NB4 (cell line): ENCODE measurements at regions not wholly inside any gene's neighbourhood (a gene's known extent, or its start where the extent isn't known, plus 50 kb on each side); places are given as distances from the start of the nearest gene placed in this dataset.

Experiments
- DNase-seq: peaks from one replicate; pipeline ENCODE4 v3.0.0; 2010; ENCODE audit warnings: low read depth
- H3K4me3 ChIP-seq: one replicate; pipeline ENCODE4 v1.5.1; 2011; ENCODE audit warnings: mild to moderate bottlenecking, low read depth, low read length, moderate library complexity
- MYC ChIP-seq: IDR thresholded peaks from 2 replicates; pipeline ENCODE4 v1.6.1; 2011; ENCODE audit warnings: low read depth, low read length
- POLR2A ChIP-seq: IDR thresholded peaks from 2 replicates; pipeline ENCODE4 v1.6.1; 2011; ENCODE audit warnings: mild to moderate bottlenecking; ENCODE audit not compliant: insufficient read length; ENCODE audit errors: extremely low read depth
- TF ChIP-seq, protein P1 (sequence below): IDR thresholded peaks from 2 replicates; pipeline ENCODE4 v1.6.1; 2011; ENCODE audit warnings: low read depth, low read length
- TF ChIP-seq, protein P2 (sequence below): IDR thresholded peaks from one replicate; pipeline ENCODE4 v1.5.1; 2012; ENCODE audit warnings: low read depth, low read length

DNA sequence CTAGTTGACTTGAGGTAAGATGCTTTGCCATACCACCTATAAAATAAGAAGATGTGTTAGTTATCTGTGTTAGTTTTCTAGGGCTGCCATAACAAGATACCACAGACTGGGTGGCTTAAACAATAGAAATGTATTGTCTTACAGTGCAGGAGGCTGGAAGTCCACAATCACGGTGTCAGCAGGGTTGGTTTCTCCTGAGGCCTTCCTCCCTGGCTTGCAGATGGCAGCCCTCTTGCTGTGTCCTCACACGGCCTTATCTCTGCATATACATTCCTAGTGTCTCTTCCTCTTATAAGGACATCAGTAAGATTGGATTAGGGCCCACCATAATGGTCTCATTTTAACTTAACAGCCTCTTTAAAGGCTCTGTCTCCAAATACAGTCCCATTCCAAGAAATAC is 192.1 kb downstream of the GATA3 start:
- TF ChIP-seq, protein P1, sequence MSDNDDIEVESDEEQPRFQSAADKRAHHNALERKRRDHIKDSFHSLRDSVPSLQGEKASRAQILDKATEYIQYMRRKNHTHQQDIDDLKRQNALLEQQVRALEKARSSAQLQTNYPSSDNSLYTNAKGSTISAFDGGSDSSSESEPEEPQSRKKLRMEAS, result no peak
- TF ChIP-seq MYC (no peak), POLR2A (no peak)
- TF ChIP-seq, protein P2, sequence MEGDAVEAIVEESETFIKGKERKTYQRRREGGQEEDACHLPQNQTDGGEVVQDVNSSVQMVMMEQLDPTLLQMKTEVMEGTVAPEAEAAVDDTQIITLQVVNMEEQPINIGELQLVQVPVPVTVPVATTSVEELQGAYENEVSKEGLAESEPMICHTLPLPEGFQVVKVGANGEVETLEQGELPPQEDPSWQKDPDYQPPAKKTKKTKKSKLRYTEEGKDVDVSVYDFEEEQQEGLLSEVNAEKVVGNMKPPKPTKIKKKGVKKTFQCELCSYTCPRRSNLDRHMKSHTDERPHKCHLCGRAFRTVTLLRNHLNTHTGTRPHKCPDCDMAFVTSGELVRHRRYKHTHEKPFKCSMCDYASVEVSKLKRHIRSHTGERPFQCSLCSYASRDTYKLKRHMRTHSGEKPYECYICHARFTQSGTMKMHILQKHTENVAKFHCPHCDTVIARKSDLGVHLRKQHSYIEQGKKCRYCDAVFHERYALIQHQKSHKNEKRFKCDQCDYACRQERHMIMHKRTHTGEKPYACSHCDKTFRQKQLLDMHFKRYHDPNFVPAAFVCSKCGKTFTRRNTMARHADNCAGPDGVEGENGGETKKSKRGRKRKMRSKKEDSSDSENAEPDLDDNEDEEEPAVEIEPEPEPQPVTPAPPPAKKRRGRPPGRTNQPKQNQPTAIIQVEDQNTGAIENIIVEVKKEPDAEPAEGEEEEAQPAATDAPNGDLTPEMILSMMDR, result no peak
- no peak overlapping the region for H3K4me3 ChIP-seq
- no peak for DNase-seq

DNA sequence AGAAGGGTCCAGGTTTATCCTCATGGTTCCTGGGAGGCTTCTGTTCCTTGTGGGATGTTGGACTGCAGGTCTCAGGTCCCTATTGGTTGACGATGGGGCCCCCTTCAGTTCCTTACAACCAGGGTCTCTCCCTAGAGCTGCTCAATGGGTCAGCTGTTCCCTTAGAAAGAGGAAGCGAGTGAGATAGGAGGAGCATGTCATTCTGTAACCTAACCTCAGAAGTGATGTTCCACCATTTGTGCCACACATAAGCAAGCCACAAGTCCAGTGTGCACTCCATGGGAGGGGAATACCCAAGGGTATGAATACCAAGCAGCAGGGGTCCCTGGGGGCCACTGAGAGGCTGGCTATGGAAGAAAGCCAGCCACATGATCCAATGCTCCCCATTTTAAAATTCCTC is 192.7 kb downstream of the GATA3 start:
- no peak overlapping the region for H3K4me3 ChIP-seq
- no peak for DNase-seq
- TF ChIP-seq, protein P1, result no peak
- TF ChIP-seq MYC (no peak), POLR2A (no peak)
- TF ChIP-seq, protein P2, result no peak

DNA sequence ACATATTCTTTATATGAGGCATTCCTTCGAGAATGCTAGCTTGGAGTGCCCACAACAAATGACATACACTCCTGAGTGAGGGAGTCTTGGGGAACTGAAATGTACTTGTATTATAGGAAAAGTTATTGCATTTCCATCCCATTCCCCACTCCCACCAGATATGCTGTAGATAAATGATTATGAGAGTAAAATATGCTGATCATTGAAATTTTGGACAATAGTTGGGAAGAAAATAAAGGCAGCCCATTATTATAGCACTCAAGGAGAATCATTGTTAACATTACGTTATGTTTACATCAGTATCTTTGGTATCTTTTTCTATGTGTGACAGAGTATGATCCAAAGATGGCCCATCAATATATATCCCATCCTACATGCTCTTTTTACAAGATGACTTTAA is 194.4 kb downstream of the GATA3 start:
- H3K4me3 ChIP-seq, result no peak overlapping the region
- no peak for TF ChIP-seq POLR2A
- TF ChIP-seq, protein P1, result no peak
- TF ChIP-seq MYC, result no peak
- TF ChIP-seq, protein P2, result no peak
- no peak for DNase-seq

DNA sequence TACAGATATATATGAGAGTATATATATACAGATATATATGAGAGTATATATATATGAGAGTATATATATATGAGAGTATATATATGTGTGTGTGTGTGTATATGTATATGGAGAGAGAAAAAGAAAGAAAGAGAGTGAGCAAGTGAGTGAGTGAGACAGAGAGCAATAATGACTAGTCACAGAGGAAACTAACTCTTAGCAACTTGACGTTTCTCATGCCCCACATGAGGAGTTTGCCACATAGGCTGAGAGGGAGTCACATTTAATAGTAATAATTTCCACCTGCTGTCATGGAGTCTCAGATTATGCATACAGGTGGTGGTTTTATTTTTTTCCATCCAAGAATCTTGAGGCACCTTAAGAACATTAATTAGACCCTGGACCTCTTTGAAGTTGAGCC is 199.9 kb downstream of the GATA3 start:
- no peak for DNase-seq
- no peak overlapping the region for H3K4me3 ChIP-seq
- TF ChIP-seq, protein P2, result no peak
- TF ChIP-seq, protein P1, result no peak
- TF ChIP-seq POLR2A, result no peak
- TF ChIP-seq MYC, result no peak

DNA sequence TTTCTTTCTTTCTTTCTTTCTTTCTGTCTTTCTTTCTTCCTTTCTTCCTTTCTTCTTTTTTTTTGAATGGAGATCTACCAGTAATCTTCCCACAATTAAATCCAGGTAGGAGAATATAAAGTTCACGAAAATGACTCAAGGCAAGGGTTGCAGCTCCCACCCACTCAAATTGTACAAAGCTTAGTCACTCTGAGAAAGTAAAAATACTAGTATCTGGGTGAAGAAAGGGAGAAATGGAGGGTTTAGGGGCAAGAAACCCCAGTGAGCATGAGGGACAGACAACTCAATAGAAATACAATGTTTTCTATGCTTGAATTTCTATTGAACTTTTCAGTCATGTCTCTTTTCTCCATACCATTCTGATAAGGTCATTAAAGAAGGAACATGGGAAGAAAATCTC is 200.8 kb downstream of the GATA3 start:
- H3K4me3 ChIP-seq, result no peak overlapping the region
- DNase-seq, result no peak
- TF ChIP-seq MYC, result no peak
- TF ChIP-seq, protein P2, result no peak

DNA sequence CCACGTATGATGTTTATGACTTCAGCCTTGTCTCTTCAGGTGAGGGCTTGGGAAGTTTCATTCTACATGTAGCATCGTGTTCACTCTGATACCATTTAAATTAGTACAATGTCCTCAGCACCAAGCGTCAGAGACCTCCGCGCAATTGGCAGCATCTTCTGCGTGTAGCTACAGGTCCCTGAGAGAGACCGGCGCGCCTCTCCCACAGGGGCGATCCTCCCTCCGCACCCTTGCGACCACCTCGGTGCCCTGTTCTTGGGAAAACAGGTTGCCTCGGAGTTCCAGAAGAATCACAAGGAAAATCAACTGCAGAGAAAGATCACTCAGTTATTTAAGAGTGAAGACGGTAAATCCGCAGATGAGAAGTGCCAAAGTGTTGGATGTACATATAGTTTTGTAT is 206.2 kb downstream of the GATA3 start:
- no peak overlapping the region for H3K4me3 ChIP-seq
- DNase-seq, result no peak
- TF ChIP-seq, protein P2, result no peak
- no peak for TF ChIP-seq MYC
